GM12864 (cell line): ENCODE measurements at regions not wholly inside any gene's neighbourhood (a gene's known extent, or its start where the extent isn't known, plus 50 kb on each side); places are given as distances from the start of the nearest gene placed in this dataset.
"Not testable (repeated sequence)": the region's sequence is repeated elsewhere in the genome, so short reads cannot be mapped to it uniquely, and the experiment has no call there.

Experiments
- DNase-seq: peaks from one replicate; pipeline ENCODE4 v3.0.0-alpha.2; 2011; ENCODE audit warnings: low read depth
- H3K4me3 ChIP-seq: 2 replicates; pipeline ENCODE4 v1.5.1; 2011; ENCODE audit warnings: mild to moderate bottlenecking, low read depth, low read length, control low read depth
- CTCF ChIP-seq: IDR thresholded peaks from 2 replicates; pipeline ENCODE4 v1.5.1; 2011; ENCODE audit warnings: low read depth, mild to moderate bottlenecking, moderate library complexity, low read length, control low read depth, inconsistent platforms; ENCODE audit errors: missing control alignments

GRCh38 chr16:22436823-22437652 lies 62.6 kb upstream of the CDR2 start:
- DNase-seq, result peak; percentile 21
- H3K4me3 ChIP-seq, result peak overlapping the region; percentile 86

GRCh38 chr16:22436326-22436822 lies 62.0 kb upstream of the CDR2 start:
- H3K4me3 ChIP-seq, result peak overlapping the region; percentile 86

GRCh38 chr16:22431314-22431713 lies 56.9 kb upstream of the CDR2 start:
- not testable (repeated sequence) for H3K4me3 ChIP-seq, DNase-seq

More at GRCh38 chr16:22436326-22436822, 62.0 kb upstream of the CDR2 start:
- DNase-seq, result not testable (repeated sequence)

GRCh38 chr16:22428654-22429053 lies 54.2 kb upstream of the CDR2 start:
- TF ChIP-seq CTCF, result no peak
- DNase-seq, result no peak
- no peak overlapping the region for H3K4me3 ChIP-seq

GRCh38 chr16:22427556-22427955 lies 53.1 kb upstream of the CDR2 start:
- H3K4me3 ChIP-seq, result no peak overlapping the region
- DNase-seq, result no peak
- TF ChIP-seq CTCF, result no peak

- DNase-seq, result no peak
- no peak overlapping the region for H3K4me3 ChIP-seq
- no peak for TF ChIP-seq CTCF
Measured at GRCh38 chr16:22425847-22426246, 51.4 kb upstream of the CDR2 start.

GRCh38 chr16:22425036-22425801 lies 50.8 kb upstream of the CDR2 start:
- no peak for TF ChIP-seq CTCF
- no peak overlapping the region for H3K4me3 ChIP-seq
- no peak for DNase-seq

- no peak for DNase-seq
- H3K4me3 ChIP-seq, result no peak overlapping the region
- no peak for TF ChIP-seq CTCF
Measured at GRCh38 chr16:22424161-22424937, 49.9 kb upstream of the CDR2 start.
